ENCODE measurements at regions not wholly inside any gene's neighbourhood (a gene's known extent, or its start where the extent isn't known, plus 50 kb on each side); places are given as distances from the start of the nearest gene placed in this dataset.
"Not testable (repeated sequence)": the region's sequence is repeated elsewhere in the genome, so short reads cannot be mapped to it uniquely, and the experiment has no call there.

- no peak for DNase-seq
These were observed 1233.3 kb upstream of the PABPC4L start for GRCh38 chr4:135434936-135435335.

DNA sequence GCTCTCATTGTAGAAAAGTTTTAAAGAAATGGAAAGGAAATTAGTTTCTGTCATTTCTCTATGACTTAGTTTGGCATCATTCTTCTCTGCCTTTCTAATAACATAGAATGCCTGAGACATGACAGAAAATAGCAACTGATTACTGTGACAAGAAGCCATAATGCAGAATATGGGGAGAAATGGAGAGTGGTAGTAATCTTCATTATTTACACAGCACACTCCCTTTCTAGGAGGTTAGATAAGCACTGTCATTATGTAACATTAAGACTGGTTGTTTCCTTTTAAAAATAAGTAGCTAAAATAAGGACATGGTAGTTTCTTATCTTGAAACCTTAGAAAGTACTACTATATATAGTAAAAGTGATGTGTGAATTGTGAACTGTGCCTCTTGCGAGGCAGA, 1227.9 kb upstream of the PABPC4L start:
- no peak for DNase-seq

DNA sequence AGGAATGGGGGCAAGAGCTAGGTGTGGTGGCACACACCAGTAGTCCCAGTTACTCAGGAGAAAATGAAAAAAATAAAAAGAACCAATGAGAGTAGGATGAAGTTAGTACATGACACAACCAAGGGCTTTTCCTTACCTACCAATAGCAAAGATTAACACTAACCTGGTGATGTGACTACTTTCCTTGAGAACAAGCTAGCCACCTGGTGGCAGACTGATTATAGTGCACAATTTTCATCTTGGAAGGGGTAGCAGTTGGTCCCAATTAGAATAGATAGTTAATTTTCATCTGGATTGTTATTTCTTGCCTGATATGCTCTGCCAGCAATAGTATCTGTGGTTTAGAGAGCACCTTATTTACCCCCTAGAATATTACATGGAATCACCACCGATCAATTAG, 1216.8 kb upstream of the PABPC4L start:
- no peak for DNase-seq

GRCh38 chr4:135412213-135412612, 1210.6 kb upstream of the PABPC4L start:
- no peak for DNase-seq

DNA sequence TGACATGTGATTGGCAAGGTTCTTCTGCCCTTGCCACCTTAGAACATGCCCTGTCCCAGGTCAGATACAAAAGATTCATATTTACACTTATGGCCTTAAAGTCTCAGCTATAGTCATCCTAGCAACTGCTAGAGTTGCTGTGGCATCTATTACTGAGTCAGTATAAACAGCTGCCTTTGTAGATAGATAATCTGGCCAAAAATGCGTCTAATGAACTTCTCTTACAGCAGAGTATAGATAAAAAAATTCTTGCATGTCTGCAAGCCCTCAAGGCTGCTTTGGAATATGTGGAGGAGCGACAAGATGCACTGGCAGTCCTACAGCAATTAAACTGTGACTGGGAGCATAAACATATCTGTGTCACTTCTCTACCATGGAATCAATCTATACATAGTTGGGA, 1209.7 kb upstream of the PABPC4L start:
- no peak for DNase-seq

GRCh38 chr4:135409261-135409660, 1207.7 kb upstream of the PABPC4L start:
- not testable (repeated sequence) for DNase-seq

- DNase-seq = no peak
These were observed 1206.5 kb upstream of the PABPC4L start for GRCh38 chr4:135408109-135408508.

GRCh38 chr4:135406597-135406996, 1205.0 kb upstream of the PABPC4L start:
- DNase-seq = not testable (repeated sequence)

- no peak for DNase-seq
These were observed 1184.4 kb upstream of the PABPC4L start for GRCh38 chr4:135385830-135386581.

- no peak for DNase-seq
These were observed 1182.0 kb upstream of the PABPC4L start for GRCh38 chr4:135383356-135384288.

DNA sequence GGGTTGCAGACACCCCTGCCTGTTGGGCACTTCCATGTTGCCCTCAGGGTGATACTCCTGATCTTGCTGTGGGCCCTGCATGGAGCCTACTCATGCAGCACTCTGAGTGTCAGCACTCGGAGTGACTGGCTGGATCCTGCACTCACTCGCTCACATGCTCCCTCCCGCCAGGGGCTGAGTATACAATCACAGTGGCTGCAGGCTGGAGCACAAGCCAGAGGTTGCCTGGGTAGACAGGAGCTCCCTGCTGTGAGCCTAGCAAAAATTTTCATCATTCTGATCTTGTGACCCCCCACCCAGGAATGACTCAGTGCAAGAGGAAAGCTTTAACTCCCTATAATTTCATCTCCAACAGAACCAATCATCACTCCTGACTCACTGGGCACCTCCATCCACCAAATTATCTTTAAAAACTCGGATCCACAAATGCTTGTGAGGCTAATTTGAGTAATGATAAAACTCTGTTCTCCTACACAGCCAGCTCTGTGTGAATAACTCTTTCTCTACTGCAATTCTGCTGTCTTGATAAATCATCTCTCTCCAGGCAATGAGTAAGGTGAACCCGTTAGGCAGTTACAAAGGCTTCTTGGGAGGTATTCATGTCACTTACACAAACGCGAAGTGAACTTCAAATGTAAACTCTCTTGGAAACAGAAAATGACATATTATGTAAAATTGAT, 1180.8 kb upstream of the PABPC4L start:
- DNase-seq = no peak

DNA sequence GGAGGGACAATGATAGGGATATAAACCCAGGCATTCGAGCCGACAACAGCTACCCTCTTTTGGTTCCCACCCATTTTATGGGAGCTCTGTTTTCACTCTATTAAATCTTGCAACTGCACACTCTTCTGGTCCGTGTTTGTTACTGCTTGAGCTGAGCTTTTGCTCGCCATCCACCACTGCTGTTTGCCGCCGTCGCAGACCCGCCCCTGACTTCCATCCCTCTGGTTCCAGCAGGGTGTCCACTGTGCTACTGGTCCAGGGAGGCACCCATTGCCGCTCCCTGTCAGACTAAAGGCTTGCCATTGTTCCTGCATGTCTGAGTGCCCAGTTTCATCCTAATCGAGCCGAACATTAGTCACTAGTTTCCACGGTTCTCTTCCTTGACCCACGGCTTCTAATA, 1170.5 kb upstream of the PABPC4L start:
- DNase-seq = no peak

DNA sequence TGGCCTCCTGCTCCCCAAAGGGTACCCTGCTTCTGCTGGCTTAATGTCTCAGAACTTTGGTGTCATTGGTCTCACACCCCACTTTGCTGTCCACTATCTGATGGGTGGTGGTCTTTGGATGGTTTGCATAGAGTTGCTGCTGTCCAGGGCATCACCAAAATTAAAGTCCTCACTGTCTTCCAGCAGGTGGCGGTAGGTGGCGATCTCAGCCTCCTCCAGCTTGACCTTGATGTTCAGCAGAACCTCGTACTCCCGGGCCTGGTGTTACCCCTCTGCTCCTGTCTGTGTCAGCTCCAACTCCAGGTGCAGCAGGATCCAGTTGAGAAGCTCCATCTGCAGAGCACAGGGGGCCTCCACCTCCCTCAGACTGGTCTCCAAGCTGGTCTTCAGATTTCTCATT, 1169.5 kb upstream of the PABPC4L start:
- DNase-seq = no peak

DNA sequence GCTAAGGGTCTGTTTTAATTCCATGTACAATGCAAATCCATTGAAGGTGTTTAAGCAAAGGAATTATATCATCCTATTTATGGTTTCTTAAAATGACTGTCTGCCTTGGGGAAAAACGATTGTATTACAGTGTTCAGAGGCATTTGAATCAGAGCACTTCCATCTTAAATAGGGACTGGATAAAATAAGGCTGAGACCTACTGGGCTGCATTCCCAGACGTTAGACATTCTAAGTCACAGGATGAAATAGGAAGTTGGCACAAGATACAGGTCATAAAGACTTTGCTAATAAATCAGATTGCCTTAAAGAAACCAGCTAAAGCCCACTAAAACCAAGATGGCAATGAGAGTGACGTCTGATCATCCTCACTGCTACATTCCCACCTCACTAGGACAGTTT, 1167.2 kb upstream of the PABPC4L start:
- no peak for DNase-seq

GRCh38 chr4:135365065-135365464, 1163.5 kb upstream of the PABPC4L start:
- DNase-seq = no peak

GRCh38 chr4:135359128-135359527, 1157.5 kb upstream of the PABPC4L start:
- no peak for DNase-seq

GRCh38 chr4:135357091-135357490, 1155.5 kb upstream of the PABPC4L start:
- no peak for DNase-seq

GRCh38 chr4:135354876-135355275, 1153.3 kb upstream of the PABPC4L start:
- no peak for DNase-seq

GRCh38 chr4:135353008-135353407, 1151.4 kb upstream of the PABPC4L start:
- DNase-seq = no peak

DNA sequence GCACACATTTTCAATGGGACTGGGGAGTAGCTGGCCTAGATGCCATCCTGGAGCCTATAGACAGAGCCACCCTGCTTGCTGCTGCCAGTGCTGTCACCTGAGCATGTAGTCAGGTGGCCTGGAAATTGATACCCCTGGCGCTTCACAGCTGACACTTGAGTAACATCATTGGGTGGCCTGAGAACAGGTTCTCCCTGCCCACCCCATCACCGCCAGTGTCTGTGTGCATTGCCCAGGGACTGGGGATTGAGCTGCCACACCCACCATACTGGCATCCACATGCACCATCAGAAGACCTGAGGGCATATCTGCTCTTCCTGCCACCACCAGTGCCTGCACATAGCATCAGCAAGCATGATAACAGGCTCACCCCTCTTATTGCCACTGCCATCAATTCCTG, 1142.9 kb upstream of the PABPC4L start:
- no peak for DNase-seq

DNA sequence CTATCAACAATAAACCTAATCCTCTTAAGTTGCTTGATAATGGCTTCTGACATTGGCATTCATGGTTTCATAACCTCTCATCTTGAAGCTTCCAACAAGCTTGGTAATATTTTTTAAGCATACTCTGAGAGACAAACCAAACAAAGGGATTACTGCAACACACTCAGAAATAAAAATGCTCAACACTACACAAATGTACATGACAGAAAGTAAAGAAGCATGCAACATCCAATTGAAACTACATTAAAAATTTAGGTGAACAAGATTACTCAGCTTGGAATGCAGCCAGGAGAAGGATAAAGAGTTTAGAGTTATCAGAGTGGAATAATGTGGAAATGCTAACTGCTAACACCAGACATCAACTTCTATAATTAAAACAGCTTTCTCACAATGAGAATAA, 1136.6 kb upstream of the PABPC4L start:
- DNase-seq = no peak

DNA sequence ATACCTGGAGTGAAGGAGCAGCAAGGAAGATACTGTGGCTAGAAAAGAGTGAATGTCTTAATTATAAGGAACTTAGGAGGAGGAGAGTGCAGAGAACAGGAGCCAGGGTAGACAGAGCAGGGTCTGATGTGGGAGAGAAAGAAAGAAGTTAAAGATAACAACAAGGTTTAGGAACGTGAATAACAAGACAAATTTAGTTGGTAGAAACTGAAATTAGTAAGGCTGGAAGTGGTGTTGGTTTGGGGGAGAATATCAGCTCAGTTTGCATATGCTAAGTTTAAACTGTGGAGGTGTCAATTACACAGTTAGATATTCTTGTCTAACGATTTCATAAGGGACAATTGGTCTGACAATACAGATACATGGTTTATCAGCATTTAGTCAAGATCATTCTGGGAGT, 1123.7 kb upstream of the PABPC4L start:
- no peak for DNase-seq

DNA sequence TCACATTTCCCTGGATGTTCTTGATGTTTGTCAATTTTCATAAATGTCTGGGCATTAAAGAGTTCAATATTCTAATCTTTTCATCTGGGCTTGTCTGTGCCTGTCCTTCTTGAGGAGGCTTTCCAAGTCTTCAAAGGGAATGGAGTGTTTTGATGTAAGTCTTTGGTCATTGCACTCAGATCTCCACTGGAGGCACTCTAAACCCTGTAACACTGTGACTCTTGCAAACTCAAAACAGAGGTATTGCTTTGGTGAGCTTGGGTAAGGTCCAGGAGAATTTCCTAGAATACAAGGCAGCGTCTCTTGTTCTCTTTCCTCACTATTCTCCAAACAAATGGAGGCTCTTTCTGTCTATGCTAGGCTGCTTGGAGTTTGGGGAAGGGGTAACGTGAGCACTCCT, 1118.1 kb upstream of the PABPC4L start:
- DNase-seq = no peak

All from occipital lobe (tissue), 1 donor.